SHP77 (cell line): ENCODE measurements at regions not wholly inside any gene's neighbourhood (a gene's known extent, or its start where the extent isn't known, plus 50 kb on each side); places are given as distances from the start of the nearest gene placed in this dataset.

Source experiments
- DNase-seq, 2 experiments: peaks; one replicate each; lab custom pipeline; 2025; lab: John Stamatoyannopoulos, UW

DNA sequence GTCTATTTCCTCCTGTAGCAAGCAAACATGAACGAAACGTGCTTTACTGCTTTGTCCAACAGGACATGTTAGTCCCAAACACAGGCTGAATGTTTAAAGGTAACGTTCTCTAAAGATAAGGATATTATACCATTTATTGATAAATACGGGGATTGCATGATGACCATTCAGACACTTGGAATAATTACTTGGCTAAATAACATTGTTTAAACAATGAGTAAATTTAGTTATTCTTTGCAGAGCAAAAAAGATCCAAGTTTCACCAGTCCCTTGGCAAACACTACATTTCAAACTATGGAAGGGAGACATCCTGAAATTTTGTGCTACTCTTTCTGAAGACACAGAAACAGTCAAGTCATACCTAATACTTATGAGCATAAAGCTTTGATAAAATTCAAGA, 88.0 kb downstream of the ZNF280B start:
- DNase-seq = no peak

GRCh38 chr22:22421392-22421791, 87.2 kb downstream of the ZNF280B start:
- DNase-seq = no peak

DNA sequence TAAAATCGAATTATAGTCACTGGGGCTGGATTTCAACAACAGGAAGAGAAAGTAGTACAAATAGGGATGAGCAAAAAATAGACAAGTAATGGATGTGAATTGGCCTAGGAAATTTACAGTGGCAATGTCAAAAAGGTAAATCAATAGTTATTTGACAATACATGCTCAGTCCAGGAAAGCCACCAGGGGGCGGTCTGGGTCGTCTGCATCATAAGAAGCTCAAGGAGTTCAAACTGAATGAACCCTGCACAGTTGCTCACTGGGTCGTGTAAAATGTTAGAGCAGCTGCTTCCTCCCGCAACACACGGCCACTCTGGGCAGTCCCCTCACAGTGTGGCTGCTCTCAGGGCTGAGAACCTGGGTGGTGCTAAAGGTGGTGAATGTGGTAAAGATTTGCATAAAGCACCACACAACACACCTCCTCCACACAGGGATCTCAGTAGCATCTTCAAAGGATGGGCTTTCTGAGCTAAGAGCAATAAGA, 85.9 kb downstream of the ZNF280B start:
- peak; percentile 54 to 70 for DNase-seq

DNA sequence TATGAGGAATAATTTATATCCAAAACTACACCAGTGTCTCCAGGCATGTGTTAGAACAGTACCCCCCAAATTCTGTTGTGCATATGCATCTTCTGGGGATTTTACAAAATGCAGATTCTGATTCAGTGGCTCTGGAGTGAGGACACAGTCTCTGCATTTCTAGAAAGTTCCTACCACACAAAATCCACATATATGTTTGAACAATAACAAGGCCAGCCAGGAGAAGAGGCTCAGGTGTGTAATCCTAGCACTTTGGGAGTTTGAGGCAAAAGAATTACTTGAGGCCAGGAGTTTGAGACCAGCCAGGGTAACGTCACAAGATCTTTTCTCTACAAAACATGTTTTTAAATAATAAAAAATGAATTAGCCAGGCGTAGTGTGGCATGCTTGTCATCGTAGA, 84.9 kb downstream of the ZNF280B start:
- no peak for DNase-seq

DNA sequence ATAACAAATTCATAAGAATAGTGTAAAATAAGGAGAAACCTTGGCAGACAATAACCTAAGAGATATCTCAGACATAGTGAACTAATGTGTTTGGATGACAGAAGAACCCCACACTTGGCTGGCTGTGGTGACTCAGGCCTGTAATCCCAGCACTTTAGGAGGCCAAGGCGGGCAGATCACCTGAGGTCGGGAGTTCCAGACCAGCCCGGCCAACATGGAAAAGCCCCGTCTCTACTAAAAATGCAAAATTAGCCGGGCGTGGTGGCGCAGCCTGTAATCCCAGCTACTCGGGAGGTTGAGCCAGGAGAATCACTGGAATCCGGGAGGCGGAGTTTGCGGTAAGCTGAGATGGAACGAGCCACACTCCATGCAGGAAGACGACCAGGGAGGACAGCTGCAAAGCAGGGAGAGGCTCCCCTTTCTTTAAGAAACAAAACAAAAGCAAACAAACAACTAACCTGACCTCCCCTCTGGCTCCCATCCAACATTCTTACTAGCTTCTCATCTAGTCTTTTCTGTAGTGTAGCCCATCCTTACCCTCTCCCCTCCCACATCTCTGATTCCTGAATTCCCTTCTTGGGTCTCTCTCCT, 84.2 kb downstream of the ZNF280B start:
- no peak for DNase-seq

- DNase-seq = no peak
These were observed 83.6 kb downstream of the ZNF280B start for GRCh38 chr22:22424956-22425355.

- DNase-seq = no peak
These were observed 83.2 kb downstream of the ZNF280B start for GRCh38 chr22:22425356-22425755.

- DNase-seq = no peak
These were observed 82.5 kb downstream of the ZNF280B start for GRCh38 chr22:22425783-22426624.

DNA sequence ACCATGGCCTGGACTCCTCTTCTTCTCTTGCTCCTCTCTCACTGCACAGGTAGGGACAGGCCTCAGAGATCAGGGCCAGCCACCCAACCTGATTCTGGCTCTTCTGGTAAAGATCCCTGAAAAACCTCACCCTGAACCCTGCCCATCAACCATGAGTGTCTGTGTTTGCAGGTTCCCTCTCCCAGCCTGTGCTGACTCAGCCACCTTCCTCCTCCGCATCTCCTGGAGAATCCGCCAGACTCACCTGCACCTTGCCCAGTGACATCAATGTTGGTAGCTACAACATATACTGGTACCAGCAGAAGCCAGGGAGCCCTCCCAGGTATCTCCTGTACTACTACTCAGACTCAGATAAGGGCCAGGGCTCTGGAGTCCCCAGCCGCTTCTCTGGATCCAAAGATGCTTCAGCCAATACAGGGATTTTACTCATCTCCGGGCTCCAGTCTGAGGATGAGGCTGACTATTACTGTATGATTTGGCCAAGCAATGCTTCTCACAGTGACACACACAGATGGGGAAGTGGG, 80.9 kb downstream of the ZNF280B start:
- DNase-seq = no peak

DNA sequence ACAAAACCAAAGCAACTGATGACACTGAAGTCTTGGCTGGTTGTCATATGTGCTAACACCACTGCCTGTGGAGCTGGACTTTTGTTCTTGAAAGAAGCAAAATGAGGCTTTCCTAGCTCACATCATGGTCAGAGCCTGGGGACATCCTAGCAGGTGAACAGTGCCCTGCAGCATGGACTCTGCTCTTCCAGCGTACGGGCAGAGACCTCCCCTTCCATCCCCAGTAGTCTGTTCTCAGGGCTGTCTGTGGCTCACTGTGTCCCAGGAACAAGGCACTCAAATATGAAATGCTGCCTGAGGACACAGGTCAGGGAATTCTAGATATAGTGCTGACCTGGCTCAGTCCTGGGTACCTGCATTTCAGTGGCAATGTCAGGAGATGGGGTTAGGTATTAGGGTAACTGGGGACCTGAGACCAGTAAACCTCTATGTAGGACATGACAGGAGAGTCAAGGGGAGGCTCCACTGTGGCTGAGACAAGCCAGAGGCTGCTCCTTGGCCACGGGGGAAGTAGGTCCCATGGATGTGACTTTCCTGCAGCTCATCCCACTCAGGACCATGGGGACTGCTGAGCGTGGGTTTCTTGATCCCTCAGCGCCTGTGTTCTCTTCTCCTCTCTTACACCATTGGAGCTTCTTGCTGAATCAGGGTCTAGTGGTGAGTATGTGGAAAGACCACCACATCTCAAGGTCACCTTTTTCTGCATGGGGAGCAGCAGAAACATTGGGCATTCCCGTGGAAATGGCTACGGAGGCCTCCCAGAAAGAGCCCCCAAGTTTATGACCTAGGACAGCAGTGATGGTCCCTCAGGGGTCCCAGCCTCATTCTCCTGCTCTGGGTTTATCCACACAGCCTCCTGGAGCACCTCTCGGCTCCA, 80.1 kb downstream of the ZNF280B start:
- no peak for DNase-seq

GRCh38 chr22:22429369-22430108, 79.0 kb downstream of the ZNF280B start:
- no peak for DNase-seq

GRCh38 chr22:22430111-22430820, 78.3 kb downstream of the ZNF280B start:
- DNase-seq = no peak

- peak; percentile 41 to 47 for DNase-seq
These were observed 77.0 kb downstream of the ZNF280B start for GRCh38 chr22:22431271-22432220.

DNA sequence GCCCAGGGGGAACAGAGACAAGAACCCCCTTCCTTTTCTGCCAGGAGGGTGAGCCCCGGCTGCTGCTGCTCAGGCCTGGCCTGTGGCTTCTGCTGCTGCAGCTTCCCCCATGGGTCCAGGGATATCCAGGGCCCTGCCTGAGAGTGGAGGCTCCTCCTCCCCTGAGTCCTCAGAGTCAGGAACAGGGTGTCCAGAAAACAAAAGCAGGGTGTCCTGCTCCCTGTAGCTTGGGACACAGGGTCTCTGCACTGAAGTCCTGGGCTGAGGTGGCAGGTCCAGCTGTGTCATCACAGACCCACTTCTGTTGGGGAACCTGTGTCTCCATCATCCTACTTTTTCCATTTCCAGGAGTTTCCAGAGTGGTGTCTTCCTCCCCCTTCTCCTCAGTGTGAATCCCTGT, 76.1 kb downstream of the ZNF280B start:
- DNase-seq = no peak

DNA sequence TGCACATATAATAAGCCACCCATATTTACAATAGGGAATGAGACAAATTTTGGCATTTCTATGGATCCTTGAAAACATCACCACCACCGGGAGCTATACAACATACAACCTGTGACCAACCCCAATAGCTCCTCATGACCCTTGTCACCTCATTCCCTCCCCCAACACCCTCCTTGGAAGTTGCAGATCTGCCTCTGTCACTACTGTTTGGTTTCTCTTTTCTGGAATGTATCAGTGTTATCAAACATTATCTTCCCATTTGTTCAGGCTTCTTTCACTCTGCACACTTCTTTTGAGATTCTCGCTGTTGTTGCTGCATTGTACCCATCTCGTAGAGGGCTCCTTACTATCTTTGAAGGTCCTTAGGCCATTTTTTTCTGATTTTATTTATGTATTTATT, 75.6 kb downstream of the ZNF280B start:
- no peak for DNase-seq

DNA sequence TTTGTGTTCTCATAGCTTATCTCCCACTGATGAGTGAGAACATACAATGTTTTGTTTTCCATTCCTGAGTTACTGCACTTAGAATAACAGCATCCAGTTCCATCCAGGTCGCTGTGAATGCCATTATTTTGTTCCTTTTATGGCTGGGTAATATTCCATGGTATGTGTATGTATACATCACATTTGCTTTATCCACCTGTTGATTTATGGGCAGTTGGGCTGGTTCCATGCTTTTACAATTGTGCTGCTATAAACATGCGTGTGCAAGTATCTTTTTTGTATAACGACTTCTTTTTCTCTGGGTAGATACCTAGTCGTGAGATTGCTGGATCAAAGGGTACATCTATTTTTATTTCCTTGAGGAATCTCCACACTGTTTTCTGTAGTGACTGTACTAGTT, 74.8 kb downstream of the ZNF280B start:
- no peak for DNase-seq
